Middle frontal gyrus (tissue), 1 donor: ENCODE measurements at regions not wholly inside any gene's neighbourhood (a gene's known extent, or its start where the extent isn't known, plus 50 kb on each side); places are given as distances from the start of the nearest gene placed in this dataset.

ENCODE experiments used
- DNase-seq: peaks from one replicate; pipeline ENCODE4 v3.0.0-alpha.2; 2015; ENCODE audit warnings: low spot score; ENCODE audit errors: extremely low spot score

- DNase-seq = no peak
Measured at GRCh38 chr2:126536605-126537200, 119.3 kb upstream of the GYPC start.

GRCh38 chr2:126539101-126539500 is 116.9 kb upstream of the GYPC start:
- no peak for DNase-seq

- no peak for DNase-seq
Measured at GRCh38 chr2:126542247-126542646, 113.7 kb upstream of the GYPC start.

- DNase-seq = no peak
Measured at GRCh38 chr2:126543081-126543480, 112.9 kb upstream of the GYPC start.

- DNase-seq = no peak
Measured at GRCh38 chr2:126558029-126558428, 97.9 kb upstream of the GYPC start.

GRCh38 chr2:126568734-126569133 is 87.2 kb upstream of the GYPC start:
- no peak for DNase-seq

- DNase-seq = no peak
Measured at GRCh38 chr2:126571403-126571802, 84.6 kb upstream of the GYPC start.

- no peak for DNase-seq
Measured at GRCh38 chr2:126575631-126576030, 80.3 kb upstream of the GYPC start.

GRCh38 chr2:126579868-126580267 is 76.1 kb upstream of the GYPC start:
- no peak for DNase-seq

- no peak for DNase-seq
Measured at GRCh38 chr2:126586317-126586716, 69.6 kb upstream of the GYPC start.

- no peak for DNase-seq
Measured at GRCh38 chr2:126599062-126599461, 56.9 kb upstream of the GYPC start.

GRCh38 chr2:126600742-126601141 is 55.2 kb upstream of the GYPC start:
- no peak for DNase-seq

GRCh38 chr2:126602334-126602733 is 53.6 kb upstream of the GYPC start:
- DNase-seq = no peak
